Caco-2 (cell line): ENCODE measurements at regions not wholly inside any gene's neighbourhood (a gene's known extent, or its start where the extent isn't known, plus 50 kb on each side); places are given as distances from the start of the nearest gene placed in this dataset.

Experiments
- BruUV-seq: library from RNA; stranded (reverse); fragments of 400-500 nt; replicated peaks from 2 replicates; lab custom pipeline; 2021; lab: Mats Ljungman, UMichigan
- CTCF ChIA-PET: fragments of 300-600 bp; sonication (Branson Sonifier 250); formaldehyde crosslinking; loops from one replicate; lab custom pipeline; 2022; ENCODE audit warnings: antibody characterized with exemption; lab: Charles Lee
- POLR2A ChIA-PET: fragments of 300-600 bp; sonication (Branson Sonifier 250); formaldehyde crosslinking; loops from one replicate; lab custom pipeline; 2022; ENCODE audit warnings: antibody characterized with exemption; lab: Charles Lee
- DNase-seq, 2 experiments: peaks; one replicate each; pipeline versions ENCODE4 v3.0.0 to v3.0.0-alpha.2; 2020 to 2022
- H3K27me3 ChIP-seq: replicated peaks from 2 replicates; pipeline ENCODE4 v1.6.0; 2011; ENCODE audit warnings: low read length; ENCODE audit not compliant: control insufficient read depth, insufficient read depth
- H3K36me3 ChIP-seq: 2 replicates; pipeline ENCODE4 v1.5.1; 2011; ENCODE audit warnings: low read length; ENCODE audit not compliant: control insufficient read depth, insufficient read depth
- H3K4me1 ChIP-seq: fragments of 250-450 bp; sonication (Bioruptor Pico); 2 replicates; pipeline ENCODE4 v1.5.1; 2020; ENCODE audit warnings: mild to moderate bottlenecking
- H3K4me3 ChIP-seq: 2 replicates; pipeline ENCODE4 v1.5.1; 2011; ENCODE audit warnings: low read depth, mild to moderate bottlenecking, control low read depth, low read length
- H3K9me3 ChIP-seq: fragments of 250-450 bp; sonication (Bioruptor Pico); 2 replicates; pipeline ENCODE4 v1.5.1; 2020; ENCODE audit warnings: mild to moderate bottlenecking, moderate library complexity
- H3K27ac Mint-ChIP-seq: one replicate; pipeline ENCODE4 v1.8.0; 2022; ENCODE audit warnings: mixed read lengths; ENCODE audit not compliant: unreplicated experiment
- H3K27me3 Mint-ChIP-seq: one replicate; pipeline ENCODE4 v1.8.0; 2022; ENCODE audit warnings: mixed read lengths; ENCODE audit not compliant: insufficient read depth, unreplicated experiment
- H3K36me3 Mint-ChIP-seq: one replicate; pipeline ENCODE4 v1.8.0; 2022; ENCODE audit warnings: mild to moderate bottlenecking, mixed read lengths; ENCODE audit not compliant: insufficient read depth, unreplicated experiment
- H3K4me1 Mint-ChIP-seq: one replicate; pipeline ENCODE4 v1.8.0; 2022; ENCODE audit warnings: low read depth, mixed read lengths; ENCODE audit not compliant: unreplicated experiment
- H3K4me3 Mint-ChIP-seq: one replicate; pipeline ENCODE4 v1.8.0; 2022; ENCODE audit warnings: mild to moderate bottlenecking, moderate library complexity, mixed read lengths; ENCODE audit not compliant: unreplicated experiment
- H3K9me3 Mint-ChIP-seq: one replicate; pipeline ENCODE4 v1.8.0; 2022; ENCODE audit warnings: mixed read lengths; ENCODE audit not compliant: unreplicated experiment
- intact Hi-C: fragments of 100-400 bp; cut with micrococcal nuclease; formaldehyde crosslinking; loops from one replicate; pipeline ENCODE4 v1.10.0; 2022; ENCODE audit not compliant: unreplicated experiment
- TF ChIP-seq, protein P1 (sequence below), 2 experiments: fragments of 200-600 bp in 1 of 2; IDR thresholded peaks; 1 replicate in 1 of 2; 2 replicates in 1 of 2; pipeline versions ENCODE4 v1.5.1 to v1.8.0; 2011 to 2022; ENCODE audit warnings: antibody characterized with exemption in 1 of 2, control low read depth in 1 of 2, inconsistent platforms in 1 of 2, low read depth in 1 of 2, low read length in 1 of 2, mild to moderate bottlenecking in 1 of 2, moderate library complexity in 1 of 2; ENCODE audit not compliant: insufficient read depth in 1 of 2, severe bottlenecking in 1 of 2, unreplicated experiment in 1 of 2

DNA sequence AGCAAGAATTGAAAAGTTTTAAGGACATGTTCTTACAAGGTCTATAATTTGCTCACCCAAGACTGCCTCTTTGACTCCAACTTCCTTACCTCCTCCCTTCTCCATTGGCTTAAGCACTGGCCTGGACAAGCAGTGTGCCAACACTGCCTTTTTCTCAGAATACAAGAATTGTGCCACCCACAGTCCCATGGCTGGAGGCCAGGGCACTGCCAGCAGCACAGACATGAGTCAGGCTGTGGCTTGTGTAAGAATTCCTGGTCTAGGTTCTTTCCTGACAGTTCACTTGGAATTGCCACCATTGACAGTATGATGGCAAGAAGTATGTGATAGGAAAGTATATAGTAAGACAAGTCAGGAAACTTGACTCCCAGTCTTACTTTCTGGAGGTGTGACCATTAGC lies 202.7 kb upstream of the MARCKS start:
- H3K4me1 ChIP-seq = peaks cover 7% of the 10 kb centered on the region
- no peaks in the 10 kb centered on the region for H3K9me3 ChIP-seq
- peaks cover 23% of the 10 kb centered on the region for H3K4me1 Mint-ChIP-seq
- no peak overlapping the region for H3K4me3 ChIP-seq
- no peaks in the 10 kb centered on the region for H3K9me3 Mint-ChIP-seq
- no peaks in the 10 kb centered on the region for H3K36me3 ChIP-seq
- BruUV-seq = no TSS peak
- intact Hi-C loops = no loop called here
- no peaks in the 10 kb centered on the region for H3K27me3 Mint-ChIP-seq
- DNase-seq = no peak
- TF ChIP-seq, protein P1, sequence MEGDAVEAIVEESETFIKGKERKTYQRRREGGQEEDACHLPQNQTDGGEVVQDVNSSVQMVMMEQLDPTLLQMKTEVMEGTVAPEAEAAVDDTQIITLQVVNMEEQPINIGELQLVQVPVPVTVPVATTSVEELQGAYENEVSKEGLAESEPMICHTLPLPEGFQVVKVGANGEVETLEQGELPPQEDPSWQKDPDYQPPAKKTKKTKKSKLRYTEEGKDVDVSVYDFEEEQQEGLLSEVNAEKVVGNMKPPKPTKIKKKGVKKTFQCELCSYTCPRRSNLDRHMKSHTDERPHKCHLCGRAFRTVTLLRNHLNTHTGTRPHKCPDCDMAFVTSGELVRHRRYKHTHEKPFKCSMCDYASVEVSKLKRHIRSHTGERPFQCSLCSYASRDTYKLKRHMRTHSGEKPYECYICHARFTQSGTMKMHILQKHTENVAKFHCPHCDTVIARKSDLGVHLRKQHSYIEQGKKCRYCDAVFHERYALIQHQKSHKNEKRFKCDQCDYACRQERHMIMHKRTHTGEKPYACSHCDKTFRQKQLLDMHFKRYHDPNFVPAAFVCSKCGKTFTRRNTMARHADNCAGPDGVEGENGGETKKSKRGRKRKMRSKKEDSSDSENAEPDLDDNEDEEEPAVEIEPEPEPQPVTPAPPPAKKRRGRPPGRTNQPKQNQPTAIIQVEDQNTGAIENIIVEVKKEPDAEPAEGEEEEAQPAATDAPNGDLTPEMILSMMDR (IDR thresholded peaks at IDR 0.05; ENCODE audit: insufficient read depth in 1 of 2, low read depth in 1 of 2, low read length in 1 of 2, severe bottlenecking in 1 of 2, unreplicated experiment in 1 of 2) = no peak
- no peak overlapping the region for H3K27ac Mint-ChIP-seq
- CTCF ChIA-PET = no interaction called here
- H3K4me3 Mint-ChIP-seq = no peak overlapping the region
- POLR2A ChIA-PET = no interaction called here
- no peaks in the 10 kb centered on the region for H3K27me3 ChIP-seq
- no peaks in the 10 kb centered on the region for H3K36me3 Mint-ChIP-seq

DNA sequence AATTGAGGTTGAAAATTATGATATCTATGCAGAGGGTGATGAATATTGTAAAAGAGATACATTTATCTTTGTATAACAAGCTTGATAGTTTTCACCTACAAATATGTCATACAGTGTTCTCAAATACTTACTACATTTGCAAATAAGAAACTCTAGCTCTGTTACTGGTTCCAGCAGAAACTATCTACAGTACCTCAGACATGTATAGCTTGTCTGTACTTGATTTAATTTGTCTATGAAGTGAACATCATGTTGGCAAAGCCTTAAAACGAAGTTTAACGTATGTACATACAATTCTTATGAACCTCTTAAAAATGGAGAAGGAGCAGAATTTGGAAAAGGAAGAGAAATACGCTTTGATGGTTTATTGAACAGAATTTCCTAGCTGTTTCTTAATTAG lies 201.4 kb upstream of the MARCKS start:
- H3K4me1 ChIP-seq = peaks cover 9% of the 10 kb centered on the region
- peaks cover 10% of the 10 kb centered on the region for H3K4me1 Mint-ChIP-seq
- TF ChIP-seq, protein P1 (IDR thresholded peaks at IDR 0.05; ENCODE audit: insufficient read depth in 1 of 2, low read depth in 1 of 2, low read length in 1 of 2, severe bottlenecking in 1 of 2, unreplicated experiment in 1 of 2) = no peak
- DNase-seq = no peak
- no peaks in the 10 kb centered on the region for H3K27me3 ChIP-seq
- H3K36me3 ChIP-seq = no peaks in the 10 kb centered on the region
- H3K9me3 Mint-ChIP-seq = no peaks in the 10 kb centered on the region
- intact Hi-C loops = no loop called here
- H3K4me3 Mint-ChIP-seq = no peak overlapping the region
- no peak overlapping the region for H3K4me3 ChIP-seq
- ChIA-PET CTCF (no interaction called here), POLR2A (no interaction called here)
- no TSS peak for BruUV-seq
- H3K9me3 ChIP-seq = no peaks in the 10 kb centered on the region
- no peaks in the 10 kb centered on the region for H3K36me3 Mint-ChIP-seq
- no peaks in the 10 kb centered on the region for H3K27me3 Mint-ChIP-seq
- no peak overlapping the region for H3K27ac Mint-ChIP-seq

DNA sequence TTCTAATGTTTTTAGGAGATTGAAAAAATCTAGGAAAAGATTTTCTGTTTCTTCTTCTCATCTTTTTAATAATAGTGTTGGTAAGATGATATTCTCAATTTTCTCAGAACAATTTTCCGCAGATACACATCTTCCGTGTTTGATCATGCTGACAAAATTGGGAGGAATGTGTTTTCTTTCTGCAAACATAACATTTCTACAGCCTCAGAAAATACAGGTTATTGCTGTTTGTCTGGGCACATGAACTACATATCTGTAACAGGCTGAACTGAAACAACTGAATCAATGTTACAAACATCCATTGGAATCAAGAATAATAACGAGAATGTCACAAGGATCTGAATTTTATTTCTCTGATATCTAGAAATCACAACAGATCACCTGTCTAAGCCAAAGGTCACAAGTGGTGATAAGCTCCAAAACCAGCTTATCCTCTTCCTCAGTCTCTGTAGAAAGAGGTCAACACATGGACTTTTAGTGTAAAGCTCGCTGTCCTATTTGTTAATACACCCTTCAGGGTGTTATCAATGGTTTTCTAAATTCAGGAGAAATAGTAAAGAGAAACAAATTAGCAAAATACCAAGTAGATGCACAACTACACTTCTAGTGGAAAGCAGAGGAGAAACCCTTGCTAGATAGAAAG lies 197.3 kb upstream of the MARCKS start:
- POLR2A ChIA-PET = no interaction called here
- intact Hi-C loops = no loop called here
- CTCF ChIA-PET = interaction anchor here (1.0 kb wide), 1 partner anchor 17 kb away, joined by 3 read pairs; no protein-coding TSS in a partner anchor

More for the DNA sequence above, 197.3 kb upstream of the MARCKS start:
- Histone ChIP-seq H3K4me3 (no peak overlapping the region), H3K4me1 (peaks cover 19% of the 10 kb centered on the region), H3K36me3 (no peaks in the 10 kb centered on the region), H3K9me3 (no peaks in the 10 kb centered on the region), H3K27me3 (no peaks in the 10 kb centered on the region)
- no peaks in the 10 kb centered on the region for H3K27me3 Mint-ChIP-seq
- no peaks in the 10 kb centered on the region for H3K4me1 Mint-ChIP-seq
- no peak for DNase-seq
- TF ChIP-seq, protein P1 (IDR thresholded peaks at IDR 0.05; ENCODE audit: insufficient read depth in 1 of 2, low read depth in 1 of 2, low read length in 1 of 2, severe bottlenecking in 1 of 2, unreplicated experiment in 1 of 2) = no peak
- BruUV-seq = no TSS peak
- H3K4me3 Mint-ChIP-seq = no peak overlapping the region
- H3K27ac Mint-ChIP-seq = no peak overlapping the region
- H3K36me3 Mint-ChIP-seq = no peaks in the 10 kb centered on the region
- no peaks in the 10 kb centered on the region for H3K9me3 Mint-ChIP-seq
